Stimulated activated CD8-positive, alpha-beta memory T cell treated with anti-CD3 and anti-CD28 coated beads, Interleukin-7, amount 100 ng/mL, for 48 hours (primary cell): ENCODE measurements at regions not wholly inside any gene's neighbourhood (a gene's known extent, or its start where the extent isn't known, plus 50 kb on each side); places are given as distances from the start of the nearest gene placed in this dataset.
"Not testable (repeated sequence)": the region's sequence is repeated elsewhere in the genome, so short reads cannot be mapped to it uniquely, and the experiment has no call there.

Experiments used
- DNase-seq, 2 donors: peaks; one replicate each; pipeline ENCODE4 v3.0.0-alpha.2; 2020; ENCODE audit warnings: low read depth in 1 of 2; ENCODE audit errors: extremely low read depth in 1 of 2

DNA sequence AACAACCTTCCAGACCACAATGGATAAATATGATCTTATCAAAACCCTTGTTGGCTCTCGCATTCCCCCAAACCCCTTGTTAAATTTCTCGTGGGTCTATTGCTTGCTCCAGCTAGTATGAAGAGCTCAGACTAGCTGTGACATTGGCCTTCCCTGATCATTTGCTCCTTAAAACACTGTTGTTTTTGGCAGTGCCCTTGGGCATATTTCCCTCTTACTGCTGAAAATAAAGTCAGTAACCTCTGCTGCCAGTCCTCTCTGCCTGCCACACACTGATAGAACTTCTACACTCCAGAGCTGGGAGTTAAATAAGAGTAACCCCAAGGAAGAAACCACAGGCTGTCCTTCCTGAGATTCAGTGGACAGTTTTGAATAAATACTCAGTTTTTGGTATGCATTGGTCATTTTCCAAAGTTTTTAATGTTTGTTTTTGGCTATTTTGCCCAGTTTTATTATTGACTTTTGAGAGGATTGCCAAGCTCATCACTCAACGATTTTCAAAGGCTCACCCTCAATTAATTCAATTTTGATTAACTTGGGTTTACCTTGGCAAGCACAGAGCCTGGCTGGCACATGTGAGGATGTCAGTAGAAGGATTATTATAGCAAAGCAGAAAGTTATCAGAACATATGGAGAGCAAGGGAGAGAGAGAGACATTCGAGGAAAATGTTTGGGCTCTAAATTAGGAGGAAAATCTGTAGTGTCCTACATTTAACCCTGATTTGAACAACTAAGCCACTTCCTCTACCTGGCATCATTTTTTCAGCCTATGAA, 84.3 kb upstream of the SYN3 start:
- DNase-seq: no peak

DNA sequence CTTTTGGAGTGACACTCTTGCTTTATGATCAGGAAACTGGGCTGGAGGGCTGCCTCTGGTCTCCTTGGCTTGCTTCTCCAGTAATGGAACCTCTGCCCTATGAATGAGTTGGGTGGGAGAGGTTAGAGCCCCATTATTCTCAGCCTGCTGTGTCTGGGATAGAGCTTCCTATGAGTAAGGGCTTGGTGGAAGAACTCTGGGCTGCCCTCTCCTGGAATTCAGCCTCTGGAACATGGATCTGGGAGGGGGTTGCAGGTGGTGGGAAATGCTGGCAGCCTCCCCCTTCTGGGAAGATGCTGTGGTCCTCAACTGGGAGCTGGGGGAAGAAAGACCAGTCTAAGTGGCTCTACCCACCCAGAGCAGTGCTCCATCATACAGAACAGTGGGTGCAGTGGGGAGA, 81.8 kb upstream of the SYN3 start:
- no peak for DNase-seq

DNA sequence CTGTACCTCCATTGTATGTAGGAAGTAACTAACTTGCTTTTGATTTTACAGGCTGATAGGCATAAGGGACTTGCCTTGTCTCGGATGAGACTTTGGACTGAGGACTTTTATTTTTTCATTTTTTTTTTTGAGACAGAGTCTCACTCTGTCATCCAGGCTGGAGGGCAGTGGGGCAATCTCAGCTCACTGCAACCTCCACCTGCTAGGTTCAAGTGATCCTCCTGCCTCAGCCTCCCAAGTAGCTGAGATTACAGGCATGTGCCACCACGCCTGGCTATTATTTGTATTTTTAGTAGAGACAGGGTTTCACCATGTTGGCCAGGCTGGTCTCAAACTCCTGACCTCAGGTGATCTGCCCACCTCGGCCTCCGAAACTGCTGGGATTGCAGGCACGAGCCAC, 80.2 kb upstream of the SYN3 start:
- DNase-seq: not testable (repeated sequence)

DNA sequence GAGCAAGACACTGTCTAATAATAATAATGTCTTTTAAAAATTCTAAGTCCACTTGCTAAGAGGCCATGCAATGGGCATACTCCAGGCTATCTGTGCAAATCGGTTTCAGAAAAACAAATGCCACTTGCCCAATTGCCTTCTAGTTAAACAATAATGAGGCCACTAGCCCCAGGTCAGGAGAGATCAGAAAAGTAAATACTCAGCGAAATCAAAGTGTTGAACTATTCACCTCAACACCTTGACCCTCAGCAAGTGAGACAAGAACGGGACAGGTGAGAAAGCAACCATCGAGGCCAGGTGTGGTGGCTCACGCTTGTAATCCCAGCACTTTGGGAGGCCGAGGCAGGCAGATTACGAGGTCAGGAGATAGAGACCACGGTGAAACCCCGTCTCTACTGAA, 72.3 kb upstream of the SYN3 start:
- DNase-seq: no peak

DNA sequence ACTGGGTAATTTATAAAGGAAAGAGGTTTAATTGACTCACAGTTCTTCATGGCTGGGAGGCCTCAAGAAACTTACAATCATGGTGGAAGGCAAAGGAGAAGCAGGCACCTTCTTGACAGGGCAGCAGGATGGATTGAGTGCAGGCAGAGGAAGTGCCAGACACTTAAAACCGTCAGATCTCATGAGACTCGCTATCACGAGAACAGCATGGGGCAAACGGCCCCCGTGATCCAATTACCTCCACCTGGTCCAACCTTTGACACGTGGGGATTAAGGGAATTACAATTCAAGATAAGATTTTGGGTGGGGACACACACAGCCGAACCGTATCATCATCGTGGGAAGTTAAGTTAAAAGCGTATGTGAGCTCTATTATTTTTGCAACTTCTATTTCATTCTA, 71.4 kb upstream of the SYN3 start:
- no peak for DNase-seq

DNA sequence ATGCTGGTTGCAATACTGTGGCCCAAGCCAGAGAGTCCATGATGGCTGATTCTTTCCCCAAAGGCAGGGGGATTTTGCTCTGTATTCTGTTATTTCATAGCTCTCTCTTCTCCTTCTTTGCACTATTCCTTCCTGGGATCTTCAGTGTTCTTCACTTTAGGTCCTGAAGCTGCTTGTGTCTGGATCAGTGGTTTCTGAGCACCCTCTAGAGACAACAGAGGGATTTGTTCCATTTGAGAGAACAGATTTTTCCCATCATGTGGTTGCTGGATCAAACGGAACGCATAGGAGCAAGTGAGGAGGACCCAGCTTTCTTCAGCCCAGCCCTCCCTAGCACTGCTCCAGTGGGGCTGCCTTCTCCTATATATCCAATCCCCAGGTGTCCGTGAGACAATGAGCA, 68.7 kb upstream of the SYN3 start:
- no peak for DNase-seq

DNA sequence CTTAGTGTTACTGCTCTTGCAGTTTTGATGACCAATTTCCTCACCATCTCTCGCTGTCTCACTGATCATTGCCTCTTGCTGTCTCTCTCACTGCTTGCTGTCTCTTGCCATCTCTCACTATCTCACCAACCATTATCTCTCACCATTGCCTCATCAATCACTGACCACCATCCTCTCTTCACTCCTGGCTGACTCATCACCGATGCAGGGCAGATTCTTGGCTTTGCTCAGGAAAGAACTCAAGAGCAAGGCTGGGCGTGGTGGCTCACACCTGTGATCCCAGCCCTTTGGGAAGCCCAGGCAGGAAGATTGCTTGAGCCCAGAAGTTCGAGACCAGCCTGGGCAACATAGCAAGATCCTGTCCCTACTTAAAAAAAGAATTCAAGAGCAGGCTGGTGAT, 66.3 kb upstream of the SYN3 start:
- no peak for DNase-seq

DNA sequence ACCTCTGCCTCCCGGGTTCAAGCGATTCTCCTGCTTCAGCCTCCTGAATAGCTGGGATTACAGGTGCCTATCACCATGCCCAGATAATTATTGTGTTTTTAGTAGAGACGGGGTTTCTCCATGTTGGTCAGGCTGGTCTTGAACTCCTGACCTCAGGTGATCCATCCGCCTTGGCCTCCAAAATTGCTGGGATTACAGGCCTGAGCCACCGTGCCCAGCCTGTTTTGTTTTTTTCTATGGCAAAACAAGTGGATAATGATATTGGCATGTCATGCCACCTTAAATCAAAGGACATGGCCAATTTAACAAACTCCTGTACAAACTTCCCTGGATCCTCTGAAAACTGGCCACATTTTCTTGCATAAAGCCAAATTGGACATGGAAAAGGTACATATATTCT, 64.3 kb upstream of the SYN3 start:
- not testable (repeated sequence) for DNase-seq

DNA sequence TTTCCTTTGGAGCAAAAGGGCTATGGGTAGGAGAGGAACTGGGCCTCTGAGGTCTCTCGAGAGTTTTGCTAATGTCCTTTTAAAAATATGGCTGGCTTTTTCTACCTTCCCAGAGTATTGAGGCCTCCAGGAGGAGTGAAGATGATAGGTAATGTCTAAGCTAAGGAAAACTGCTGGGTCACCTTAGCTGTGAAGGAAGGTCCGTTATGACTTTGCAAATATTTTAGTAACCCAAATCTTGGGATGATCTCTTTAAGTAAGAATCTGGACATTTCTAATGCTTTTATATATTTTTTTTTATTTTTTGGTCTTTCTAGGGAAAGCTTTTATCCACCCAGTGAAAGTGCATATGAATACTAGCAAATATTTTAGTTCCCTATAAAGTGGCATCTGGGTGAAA, 60.9 kb upstream of the SYN3 start:
- no peak for DNase-seq

DNA sequence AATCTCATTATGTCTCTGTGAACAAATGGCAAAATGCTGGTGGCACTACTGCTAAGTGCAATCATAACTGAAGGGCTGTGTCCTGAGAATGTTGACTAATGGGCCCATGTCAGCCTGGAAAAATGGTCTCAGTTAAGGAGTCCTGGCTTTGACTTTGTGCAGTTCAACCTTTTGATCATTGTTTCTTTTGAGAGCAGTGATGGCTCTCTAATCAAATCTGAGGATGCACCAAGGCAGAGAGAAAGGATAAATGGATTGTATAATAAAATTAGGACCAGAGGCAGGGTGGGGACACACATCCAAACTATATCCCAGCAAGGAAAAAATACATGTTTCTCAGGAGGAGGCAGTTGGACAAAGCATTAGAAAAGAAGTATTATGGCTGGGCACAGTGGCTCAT, 59.6 kb upstream of the SYN3 start:
- DNase-seq: no peak

DNA sequence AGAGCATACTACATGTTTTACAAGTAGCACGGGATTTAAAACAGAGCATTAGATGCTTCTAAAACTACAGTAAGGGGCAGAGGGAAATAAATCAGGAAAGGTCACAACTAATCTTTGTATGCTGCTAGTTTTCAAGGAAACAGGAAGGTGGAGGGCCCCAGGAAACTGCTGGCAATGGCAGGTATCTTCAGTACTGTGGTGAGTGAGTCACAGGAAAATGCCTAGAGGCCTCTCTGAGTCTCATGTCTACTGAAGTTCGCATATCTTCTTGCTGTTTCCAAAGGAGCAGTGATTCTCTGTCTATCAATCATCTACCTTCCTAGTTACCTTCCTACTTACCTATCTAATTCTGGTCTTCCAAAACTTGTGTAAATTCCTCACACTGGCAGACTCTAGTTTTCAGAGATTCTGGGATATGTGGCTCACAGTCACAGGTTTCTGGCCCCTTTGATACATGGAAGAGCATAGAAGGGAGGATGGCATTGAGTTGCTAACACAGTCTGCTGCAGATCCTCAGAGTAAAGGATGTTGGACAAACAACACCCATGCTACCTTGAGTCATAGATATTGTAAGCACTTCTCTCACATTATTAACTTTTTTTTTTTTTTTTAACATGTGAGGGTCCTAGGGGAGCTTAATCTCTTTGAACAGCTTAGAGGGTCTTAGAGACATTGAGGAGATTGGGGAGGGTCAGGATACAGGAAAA, 58.8 kb upstream of the SYN3 start:
- DNase-seq: peak in 1 of 2 donors; percentile 3

DNA sequence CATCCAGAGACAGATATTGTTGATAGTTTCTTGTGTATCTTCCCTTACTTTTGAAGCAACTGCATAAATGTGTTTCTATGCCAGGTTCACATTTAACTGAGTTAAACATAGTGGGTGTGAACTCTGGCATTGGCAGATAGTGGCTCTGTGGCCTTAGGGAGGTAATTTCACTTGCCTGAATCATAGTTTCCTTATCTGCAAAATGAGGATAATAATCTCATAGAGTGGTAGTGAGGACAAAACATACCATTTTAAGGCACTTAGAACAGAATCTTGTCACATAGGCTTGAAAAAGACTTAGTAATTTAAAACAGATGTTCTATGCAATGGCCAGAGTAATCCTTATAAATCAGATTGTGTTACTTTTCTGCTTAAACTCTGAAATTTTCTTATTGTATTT, 56.4 kb upstream of the SYN3 start:
- no peak for DNase-seq

DNA sequence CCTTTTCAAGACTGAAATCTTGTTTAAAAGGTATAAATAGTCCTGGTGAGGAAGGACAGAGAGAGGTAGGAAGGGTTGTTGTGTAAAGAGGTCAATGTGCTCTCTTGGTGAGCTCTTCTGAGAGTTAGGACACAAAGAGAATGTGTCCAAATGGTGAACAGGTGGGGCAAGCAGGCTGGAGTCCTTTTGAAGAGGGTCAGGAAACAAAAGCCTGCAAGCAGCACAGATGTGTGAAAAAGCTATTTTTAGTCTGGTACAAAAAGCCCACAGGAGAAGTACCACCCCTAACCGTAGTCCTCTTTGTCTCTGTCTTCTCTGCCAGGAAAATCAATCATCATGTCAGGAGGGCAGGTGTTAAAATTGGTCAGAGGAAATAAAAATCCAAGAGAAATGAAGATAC, 54.4 kb upstream of the SYN3 start:
- DNase-seq: no peak

DNA sequence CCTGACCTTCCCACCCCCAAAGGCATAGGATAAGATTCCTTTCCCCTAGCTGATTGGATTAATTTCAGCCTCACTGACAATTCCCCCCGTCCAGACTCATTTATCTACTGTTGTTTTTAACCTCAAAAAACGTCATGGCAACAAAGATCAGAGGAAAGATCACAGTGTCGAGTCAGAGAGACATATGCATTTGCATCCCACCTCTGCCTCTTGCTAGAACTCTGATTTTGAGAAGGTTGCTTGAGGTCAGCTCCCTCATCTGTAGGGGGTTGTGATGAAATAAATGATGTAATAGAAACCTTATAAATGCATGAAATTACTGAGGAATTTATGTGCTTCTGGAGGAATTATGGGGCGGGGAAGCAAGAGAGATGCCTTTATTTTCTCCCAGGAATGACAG, 53.3 kb upstream of the SYN3 start:
- DNase-seq: no peak

DNA sequence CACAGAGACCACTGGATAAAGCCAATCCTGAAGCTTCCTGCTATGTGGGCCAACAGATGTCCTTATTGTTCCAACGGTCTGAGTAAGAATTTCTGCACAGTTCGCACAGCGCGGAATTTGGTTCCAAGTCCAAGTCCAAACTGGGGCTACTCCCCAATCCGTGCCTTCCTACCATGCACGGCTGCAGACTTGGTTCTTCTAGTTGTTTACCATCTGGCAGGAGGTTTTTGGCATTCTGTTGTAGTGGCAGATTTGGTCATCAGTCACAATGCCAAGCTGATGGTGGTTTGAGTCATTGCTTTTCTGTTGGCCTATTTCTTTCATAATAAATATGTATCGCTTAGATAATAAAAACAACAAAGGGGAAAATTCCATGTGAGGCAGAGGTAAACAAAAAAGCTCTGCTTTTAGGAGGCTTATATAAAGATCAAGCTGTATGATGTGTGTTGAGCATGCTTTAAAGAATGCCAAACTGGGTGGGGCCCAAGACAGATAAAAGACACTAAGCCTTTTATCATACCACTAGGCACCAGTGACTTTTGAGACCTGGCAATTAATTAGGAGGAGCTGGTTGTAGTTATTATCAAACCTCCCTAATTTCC, 52.5 kb upstream of the SYN3 start:
- no peak for DNase-seq

DNA sequence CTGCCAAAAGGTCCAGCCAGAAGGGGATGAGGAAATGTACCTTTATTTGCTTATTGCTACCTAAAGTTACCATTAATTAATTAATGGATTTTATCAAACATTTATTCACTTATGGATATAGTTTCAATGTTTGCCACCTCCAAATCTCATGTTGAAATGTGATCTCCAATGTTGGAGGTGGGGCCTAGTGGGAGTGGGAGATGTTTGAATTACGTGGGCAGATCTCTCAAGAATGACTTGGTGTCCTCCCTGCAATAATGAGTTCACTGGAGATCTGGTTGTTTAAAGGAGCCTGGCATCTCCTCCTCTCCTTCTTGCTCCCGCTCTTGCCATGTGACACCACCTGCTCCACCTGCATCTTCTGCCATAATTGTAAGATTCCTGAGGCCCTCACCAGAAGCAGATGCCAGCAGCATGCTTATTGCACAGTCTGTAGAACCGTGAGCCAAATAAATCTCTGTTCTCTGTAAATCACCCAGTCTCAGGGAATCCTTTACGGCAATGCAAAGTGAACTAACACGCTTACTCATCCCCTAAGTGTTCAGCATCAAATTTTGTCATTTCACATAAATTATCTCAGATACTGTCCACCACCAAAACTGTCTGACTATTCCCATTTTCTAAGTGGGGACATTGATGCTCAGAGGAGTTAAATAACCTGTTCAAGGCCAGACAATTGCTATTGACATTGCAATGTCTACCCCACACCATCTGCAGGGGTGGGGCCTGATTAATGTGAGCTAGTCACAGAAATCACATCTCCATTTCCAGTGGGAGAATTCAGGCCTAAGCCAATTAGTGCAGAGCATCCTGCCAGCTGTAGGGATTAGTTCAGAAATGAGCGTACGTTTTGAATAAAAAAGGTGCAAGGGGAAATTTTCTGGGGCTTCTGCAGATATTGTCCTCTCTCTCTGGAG, 51.6 kb upstream of the SYN3 start:
- DNase-seq: no peak

DNA sequence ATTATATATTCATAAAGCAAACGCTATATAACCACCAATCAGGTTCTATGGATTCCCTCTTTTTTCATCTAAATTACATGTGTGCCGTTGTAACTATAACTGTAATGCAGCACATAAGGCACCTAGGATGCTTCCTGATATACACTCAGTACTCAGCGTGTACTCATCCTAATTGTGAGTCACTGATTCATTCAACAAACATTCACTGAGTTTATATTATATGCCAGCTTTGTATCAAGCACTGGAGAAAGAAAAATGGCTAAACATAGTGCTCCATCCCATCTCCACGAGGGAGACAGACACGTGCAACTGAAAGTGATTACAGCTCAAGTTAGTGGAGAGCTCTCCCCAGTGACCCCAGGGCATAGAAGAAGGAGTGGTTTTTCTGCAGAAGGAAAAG, 49.9 kb upstream of the SYN3 start:
- DNase-seq: no peak
